ENCODE measurements at regions not wholly inside any gene's neighbourhood (a gene's known extent, or its start where the extent isn't known, plus 50 kb on each side); places are given as distances from the start of the nearest gene placed in this dataset.

- Histone ChIP-seq H3K27ac (ENCODE audit: low read depth) (no peak overlapping the region), H3K36me3 (ENCODE audit: insufficient read depth) (0 out of 2 replicates have a peak, but pooled peaks cover 4% of the 10 kb centered on the region), H3F3A (replicated peaks; ENCODE audit: low read depth) (0 out of 2 replicates have a peak, but pooled peaks cover 9% of the 10 kb centered on the region), H3K79me2 (replicated peaks; ENCODE audit: insufficient read depth) (no peaks in the 10 kb centered on the region), H3K4me2 (no peak overlapping the region), H3K4me3 (no peak overlapping the region), H3K9me2 (ENCODE audit: insufficient read depth) (peaks cover 12% of the 10 kb centered on the region; the same call in 1 of the 2 replicates), H3K27me3 (ENCODE audit: insufficient read depth) (no peaks in the 10 kb centered on the region), H2AFZ (no peak overlapping the region), H4K20me1 (replicated peaks; ENCODE audit: insufficient read depth) (no peaks in the 10 kb centered on the region), H3K4me1 (ENCODE audit: insufficient read depth) (no peaks in the 10 kb centered on the region)
- Mint-ChIP-seq H3K27me3 (ENCODE audit: insufficient read depth, low read depth, poor library complexity) (peaks cover 4% of the 10 kb centered on the region), H3K4me3 (no peak overlapping the region), H3K9me3 (peaks cover 32% of the 10 kb centered on the region), H3K36me3 (ENCODE audit: low read depth) (peaks cover 32% of the 10 kb centered on the region), H3K27ac (no peak overlapping the region), H3K4me1 (no peaks in the 10 kb centered on the region)
- TF ChIP-seq EZH2 (IDR thresholded peaks at IDR 0.05; ENCODE audit: low read depth, unreplicated experiment), result no peak
- no peak for TF ChIP-seq REST (IDR thresholded peaks at IDR 0.05; ENCODE audit: unreplicated experiment)
- no peak for TF ChIP-seq NANOG (IDR thresholded peaks at IDR 0.05; ENCODE audit: borderline replicate concordance)
- TF ChIP-seq, protein P1, sequence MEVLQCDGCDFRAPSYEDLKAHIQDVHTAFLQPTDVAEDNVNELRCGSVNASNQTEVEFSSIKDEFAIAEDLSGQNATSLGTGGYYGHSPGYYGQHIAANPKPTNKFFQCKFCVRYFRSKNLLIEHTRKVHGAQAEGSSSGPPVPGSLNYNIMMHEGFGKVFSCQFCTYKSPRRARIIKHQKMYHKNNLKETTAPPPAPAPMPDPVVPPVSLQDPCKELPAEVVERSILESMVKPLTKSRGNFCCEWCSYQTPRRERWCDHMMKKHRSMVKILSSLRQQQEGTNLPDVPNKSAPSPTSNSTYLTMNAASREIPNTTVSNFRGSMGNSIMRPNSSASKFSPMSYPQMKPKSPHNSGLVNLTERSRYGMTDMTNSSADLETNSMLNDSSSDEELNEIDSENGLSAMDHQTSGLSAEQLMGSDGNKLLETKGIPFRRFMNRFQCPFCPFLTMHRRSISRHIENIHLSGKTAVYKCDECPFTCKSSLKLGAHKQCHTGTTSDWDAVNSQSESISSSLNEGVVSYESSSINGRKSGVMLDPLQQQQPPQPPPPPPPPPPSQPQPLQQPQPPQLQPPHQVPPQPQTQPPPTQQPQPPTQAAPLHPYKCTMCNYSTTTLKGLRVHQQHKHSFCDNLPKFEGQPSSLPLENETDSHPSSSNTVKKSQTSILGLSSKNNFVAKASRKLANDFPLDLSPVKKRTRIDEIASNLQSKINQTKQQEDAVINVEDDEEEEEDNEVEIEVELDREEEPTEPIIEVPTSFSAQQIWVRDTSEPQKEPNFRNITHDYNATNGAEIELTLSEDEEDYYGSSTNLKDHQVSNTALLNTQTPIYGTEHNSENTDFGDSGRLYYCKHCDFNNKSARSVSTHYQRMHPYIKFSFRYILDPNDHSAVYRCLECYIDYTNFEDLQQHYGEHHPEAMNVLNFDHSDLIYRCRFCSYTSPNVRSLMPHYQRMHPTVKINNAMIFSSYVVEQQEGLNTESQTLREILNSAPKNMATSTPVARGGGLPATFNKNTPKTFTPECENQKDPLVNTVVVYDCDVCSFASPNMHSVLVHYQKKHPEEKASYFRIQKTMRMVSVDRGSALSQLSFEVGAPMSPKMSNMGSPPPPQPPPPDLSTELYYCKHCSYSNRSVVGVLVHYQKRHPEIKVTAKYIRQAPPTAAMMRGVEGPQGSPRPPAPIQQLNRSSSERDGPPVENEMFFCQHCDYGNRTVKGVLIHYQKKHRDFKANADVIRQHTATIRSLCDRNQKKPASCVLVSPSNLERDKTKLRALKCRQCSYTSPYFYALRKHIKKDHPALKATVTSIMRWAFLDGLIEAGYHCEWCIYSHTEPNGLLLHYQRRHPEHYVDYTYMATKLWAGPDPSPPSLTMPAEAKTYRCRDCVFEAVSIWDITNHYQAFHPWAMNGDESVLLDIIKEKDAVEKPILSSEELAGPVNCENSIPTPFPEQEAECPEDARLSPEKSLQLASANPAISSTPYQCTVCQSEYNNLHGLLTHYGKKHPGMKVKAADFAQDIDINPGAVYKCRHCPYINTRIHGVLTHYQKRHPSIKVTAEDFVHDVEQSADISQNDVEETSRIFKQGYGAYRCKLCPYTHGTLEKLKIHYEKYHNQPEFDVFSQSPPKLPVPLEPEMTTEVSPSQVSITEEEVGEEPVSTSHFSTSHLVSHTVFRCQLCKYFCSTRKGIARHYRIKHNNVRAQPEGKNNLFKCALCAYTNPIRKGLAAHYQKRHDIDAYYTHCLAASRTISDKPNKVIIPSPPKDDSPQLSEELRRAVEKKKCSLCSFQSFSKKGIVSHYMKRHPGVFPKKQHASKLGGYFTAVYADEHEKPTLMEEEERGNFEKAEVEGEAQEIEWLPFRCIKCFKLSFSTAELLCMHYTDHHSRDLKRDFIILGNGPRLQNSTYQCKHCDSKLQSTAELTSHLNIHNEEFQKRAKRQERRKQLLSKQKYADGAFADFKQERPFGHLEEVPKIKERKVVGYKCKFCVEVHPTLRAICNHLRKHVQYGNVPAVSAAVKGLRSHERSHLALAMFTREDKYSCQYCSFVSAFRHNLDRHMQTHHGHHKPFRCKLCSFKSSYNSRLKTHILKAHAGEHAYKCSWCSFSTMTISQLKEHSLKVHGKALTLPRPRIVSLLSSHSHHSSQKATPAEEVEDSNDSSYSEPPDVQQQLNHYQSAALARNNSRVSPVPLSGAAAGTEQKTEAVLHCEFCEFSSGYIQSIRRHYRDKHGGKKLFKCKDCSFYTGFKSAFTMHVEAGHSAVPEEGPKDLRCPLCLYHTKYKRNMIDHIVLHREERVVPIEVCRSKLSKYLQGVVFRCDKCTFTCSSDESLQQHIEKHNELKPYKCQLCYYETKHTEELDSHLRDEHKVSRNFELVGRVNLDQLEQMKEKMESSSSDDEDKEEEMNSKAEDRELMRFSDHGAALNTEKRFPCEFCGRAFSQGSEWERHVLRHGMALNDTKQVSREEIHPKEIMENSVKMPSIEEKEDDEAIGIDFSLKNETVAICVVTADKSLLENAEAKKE (CRISPR knock-in tag; IDR thresholded peaks at IDR 0.05), result no peak
- TF ChIP-seq ZNF331 (CRISPR knock-in tag; IDR thresholded peaks at IDR 0.05; ENCODE audit: low read depth), result no peak
- no peak for TF ChIP-seq EZH2phosphoT487 (IDR thresholded peaks at IDR 0.05; ENCODE audit: unreplicated experiment)
- no peak for TF ChIP-seq ZNF114 (CRISPR knock-in tag; IDR thresholded peaks at IDR 0.05)
- no peak for TF ChIP-seq CREB1 (CRISPR knock-in tag; IDR thresholded peaks at IDR 0.05; ENCODE audit: low read depth)
- TF ChIP-seq CTCF (conservative IDR thresholded peaks at IDR 0.05; ENCODE audit: low read depth in 2 of 2), result no peak
- TF ChIP-seq, protein P2, sequence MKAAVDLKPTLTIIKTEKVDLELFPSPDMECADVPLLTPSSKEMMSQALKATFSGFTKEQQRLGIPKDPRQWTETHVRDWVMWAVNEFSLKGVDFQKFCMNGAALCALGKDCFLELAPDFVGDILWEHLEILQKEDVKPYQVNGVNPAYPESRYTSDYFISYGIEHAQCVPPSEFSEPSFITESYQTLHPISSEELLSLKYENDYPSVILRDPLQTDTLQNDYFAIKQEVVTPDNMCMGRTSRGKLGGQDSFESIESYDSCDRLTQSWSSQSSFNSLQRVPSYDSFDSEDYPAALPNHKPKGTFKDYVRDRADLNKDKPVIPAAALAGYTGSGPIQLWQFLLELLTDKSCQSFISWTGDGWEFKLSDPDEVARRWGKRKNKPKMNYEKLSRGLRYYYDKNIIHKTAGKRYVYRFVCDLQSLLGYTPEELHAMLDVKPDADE (IDR thresholded peaks at IDR 0.05), result no peak
- TF ChIP-seq POLR2AphosphoS5 (IDR thresholded peaks at IDR 0.05; ENCODE audit: low read depth), result no peak
- TF ChIP-seq JUNB (IDR thresholded peaks at IDR 0.05; ENCODE audit: unreplicated experiment), result no peak
- ATAC-seq, result no peak
- DNase-seq (ENCODE audit: low spot score), result no peak
These were observed 261.7 kb upstream of the PRKCQ start for GRCh38 chr10:6841761-6842160.
